SK-MEL-5 (cell line): ENCODE measurements at regions not wholly inside any gene's neighbourhood (a gene's known extent, or its start where the extent isn't known, plus 50 kb on each side); places are given as distances from the start of the nearest gene placed in this dataset.

Source experiments
- DNase-seq: peaks from one replicate; pipeline ENCODE4 v3.0.0-alpha.2; 2016; ENCODE audit warnings: low read depth, low spot score
- in situ Hi-C: cut with HindIII; loops from 2 replicates; pipeline ENCODE4 v1.10.0; 2016; ENCODE audit warnings: low sequenced_read_pairs, high pct_unique_total_duplicates, low pct_unique_long_range_greater_than_20kb

GRCh38 chr4:32589097-32589496, 1868.9 kb downstream of the PCDH7 start:
- DNase-seq = no peak
- in situ Hi-C loops = no loop called here

GRCh38 chr4:32589853-32590252, 1869.7 kb downstream of the PCDH7 start:
- in situ Hi-C loops = no loop called here
- no peak for DNase-seq

- no peak for DNase-seq
- in situ Hi-C loops = no loop called here
These were observed 1877.2 kb downstream of the PCDH7 start for GRCh38 chr4:32597354-32597753.

- in situ Hi-C loops = no loop called here
These were observed 1881.7 kb downstream of the PCDH7 start for GRCh38 chr4:32601848-32602247.

GRCh38 chr4:32607978-32608377, 1887.8 kb downstream of the PCDH7 start:
- DNase-seq = no peak
- in situ Hi-C loops = no loop called here

More at GRCh38 chr4:32601848-32602247, 1881.7 kb downstream of the PCDH7 start:
- DNase-seq = no peak

GRCh38 chr4:32624943-32625603, 1904.9 kb downstream of the PCDH7 start:
- in situ Hi-C loops = no loop called here
- DNase-seq = no peak

- in situ Hi-C loops = no loop called here
These were observed 1905.6 kb downstream of the PCDH7 start for GRCh38 chr4:32625687-32626337.

GRCh38 chr4:32631831-32632230, 1911.7 kb downstream of the PCDH7 start:
- in situ Hi-C loops = no loop called here
- no peak for DNase-seq

More at GRCh38 chr4:32625687-32626337, 1905.6 kb downstream of the PCDH7 start:
- no peak for DNase-seq

GRCh38 chr4:32633421-32633820, 1913.3 kb downstream of the PCDH7 start:
- no peak for DNase-seq
- in situ Hi-C loops = no loop called here

- in situ Hi-C loops = no loop called here
- no peak for DNase-seq
These were observed 1925.5 kb downstream of the PCDH7 start for GRCh38 chr4:32645653-32646052.

- no peak for DNase-seq
- in situ Hi-C loops = no loop called here
These were observed 1937.8 kb downstream of the PCDH7 start for GRCh38 chr4:32658019-32658418.

GRCh38 chr4:32661229-32661628, 1941.1 kb downstream of the PCDH7 start:
- in situ Hi-C loops = no loop called here
- no peak for DNase-seq

- DNase-seq = no peak
- in situ Hi-C loops = no loop called here
These were observed 1942.6 kb downstream of the PCDH7 start for GRCh38 chr4:32662803-32663202.

GRCh38 chr4:32672359-32672758, 1952.2 kb downstream of the PCDH7 start:
- in situ Hi-C loops = no loop called here
- DNase-seq = no peak

- in situ Hi-C loops = no loop called here
- no peak for DNase-seq
These were observed 1960.8 kb downstream of the PCDH7 start for GRCh38 chr4:32680946-32681345.

- in situ Hi-C loops = no loop called here
- DNase-seq = no peak
These were observed 1964.0 kb downstream of the PCDH7 start for GRCh38 chr4:32684160-32684559.

- in situ Hi-C loops = no loop called here
- no peak for DNase-seq
These were observed 1966.0 kb downstream of the PCDH7 start for GRCh38 chr4:32686123-32686522.

- in situ Hi-C loops = no loop called here
- DNase-seq = no peak
These were observed 1969.3 kb downstream of the PCDH7 start for GRCh38 chr4:32689518-32689917.

GRCh38 chr4:32697281-32697814, 1977.2 kb downstream of the PCDH7 start:
- in situ Hi-C loops = no loop called here
- DNase-seq = peak; percentile 47
